OCI-LY3 (cell line): ENCODE measurements at regions not wholly inside any gene's neighbourhood (a gene's known extent, or its start where the extent isn't known, plus 50 kb on each side); places are given as distances from the start of the nearest gene placed in this dataset.

Source experiments
- H2AFZ ChIP-seq: fragments of 200-600, 300-600 bp; shearing (Covaris generic); 2 replicates; pipeline ENCODE4 v1.6.0; 2014; ENCODE audit warnings: antibody characterized with exemption, low read depth, low read length
- H3K27ac ChIP-seq: fragments of 200-600, 300-600 bp; sonication (generic); 2 replicates; pipeline ENCODE4 v1.5.1; 2014; ENCODE audit warnings: mild to moderate bottlenecking, low read length, moderate library complexity, mixed read lengths
- H3K27me3 ChIP-seq: fragments of 200-600, 300-600 bp; sonication (generic); 2 replicates; pipeline ENCODE4 v1.6.1; 2014; ENCODE audit warnings: low read depth, low read length, mixed read lengths
- H3K36me3 ChIP-seq: fragments of 200-600, 300-600 bp; sonication (generic); replicated peaks from 2 replicates; pipeline ENCODE3; 2014; ENCODE audit warnings: low read depth, low read length, mixed read lengths
- H3K4me1 ChIP-seq: fragments of 300-600, 200-600 bp; sonication (generic); 2 replicates; pipeline ENCODE4 v1.6.1; 2014; ENCODE audit warnings: low read length, mixed read lengths
- H3K4me2 ChIP-seq: fragments of 200-600, 300-600 bp; sonication (generic); 2 replicates; pipeline ENCODE4 v1.6.1; 2014; ENCODE audit warnings: low read length, mixed read lengths
- H3K4me3 ChIP-seq: fragments of 300-600, 200-600 bp; sonication (generic); 2 replicates; pipeline ENCODE4 v1.5.1; 2014; ENCODE audit warnings: antibody characterized with exemption, mild to moderate bottlenecking, low read length, moderate library complexity
- H3K79me2 ChIP-seq: fragments of 300-600, 200-600 bp; shearing (Covaris generic); 2 replicates; pipeline ENCODE4 v1.6.1; 2014; ENCODE audit warnings: mild to moderate bottlenecking, low read length, mixed read lengths
- H3K9ac ChIP-seq: fragments of 300-600, 200-600 bp; shearing (Covaris generic); 2 replicates; pipeline ENCODE4 v1.6.0; 2014; ENCODE audit warnings: mild to moderate bottlenecking, low read length, moderate library complexity
- H3K9me3 ChIP-seq: fragments of 200-600, 300-600 bp; shearing (Covaris generic); 2 replicates; pipeline ENCODE4 v1.6.1; 2014; ENCODE audit warnings: low read length, mixed read lengths; ENCODE audit not compliant: insufficient read depth
- H4K20me1 ChIP-seq: fragments of 200-600, 300-600 bp; sonication (generic); 2 replicates; pipeline ENCODE4 v1.6.1; 2016; ENCODE audit warnings: low read length, mixed read lengths; ENCODE audit not compliant: insufficient read depth
- EZH2phosphoT487 ChIP-seq: fragments of 200-600 bp; shearing (Covaris generic); IDR thresholded peaks from 2 replicates; pipeline ENCODE4 v1.6.1; 2018; ENCODE audit warnings: antibody characterized with exemption, mixed run types, low read depth
- TF ChIP-seq, protein P1 (sequence below): fragments of 200-600, 300-600 bp; sonication (generic); IDR thresholded peaks from 2 replicates; pipeline ENCODE4 v1.5.1; 2014; ENCODE audit warnings: antibody characterized with exemption, low read length, low read depth

DNA sequence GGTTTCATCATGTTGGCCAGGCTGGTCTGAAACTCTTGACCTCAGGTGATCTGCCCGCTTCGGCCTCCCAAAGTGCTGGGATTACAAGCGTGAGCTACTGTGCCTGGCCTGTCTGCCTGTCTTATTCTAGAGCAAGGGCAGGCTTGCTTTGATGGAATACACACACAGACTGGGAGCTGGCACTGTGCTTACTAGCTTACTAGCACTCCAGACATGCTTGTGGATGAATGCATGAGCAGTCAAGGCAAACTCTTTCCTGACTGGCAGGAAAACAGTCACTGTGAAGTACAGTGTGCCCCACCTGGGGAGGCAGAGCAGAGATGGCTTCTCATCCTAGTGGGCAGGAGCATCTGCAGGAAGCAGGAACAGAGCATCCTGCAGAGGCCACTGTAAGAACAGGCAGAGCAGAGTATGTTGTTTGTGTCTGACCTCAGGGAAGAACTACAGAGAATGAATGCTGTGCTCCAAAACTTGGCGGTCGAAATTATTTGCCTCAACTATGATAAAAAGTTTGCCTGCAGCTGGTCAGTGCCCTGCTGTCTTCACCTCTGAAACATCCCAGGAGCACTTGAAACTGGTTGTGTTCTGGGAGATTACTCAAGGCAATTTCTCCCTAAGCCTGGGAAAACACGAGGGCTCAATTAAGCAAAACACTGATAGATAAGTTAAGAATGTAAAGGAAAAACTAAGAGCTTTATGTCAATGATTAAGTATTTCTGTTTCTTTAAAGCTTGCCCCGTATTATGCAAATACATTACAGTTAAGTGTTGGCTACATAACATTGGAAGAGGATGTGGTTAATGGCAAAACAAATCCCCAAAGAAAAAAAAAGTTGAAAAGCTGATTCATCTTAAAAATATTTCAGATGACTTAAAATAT lies 102.4 kb downstream of the VAPA start:
- TF ChIP-seq, protein P1, sequence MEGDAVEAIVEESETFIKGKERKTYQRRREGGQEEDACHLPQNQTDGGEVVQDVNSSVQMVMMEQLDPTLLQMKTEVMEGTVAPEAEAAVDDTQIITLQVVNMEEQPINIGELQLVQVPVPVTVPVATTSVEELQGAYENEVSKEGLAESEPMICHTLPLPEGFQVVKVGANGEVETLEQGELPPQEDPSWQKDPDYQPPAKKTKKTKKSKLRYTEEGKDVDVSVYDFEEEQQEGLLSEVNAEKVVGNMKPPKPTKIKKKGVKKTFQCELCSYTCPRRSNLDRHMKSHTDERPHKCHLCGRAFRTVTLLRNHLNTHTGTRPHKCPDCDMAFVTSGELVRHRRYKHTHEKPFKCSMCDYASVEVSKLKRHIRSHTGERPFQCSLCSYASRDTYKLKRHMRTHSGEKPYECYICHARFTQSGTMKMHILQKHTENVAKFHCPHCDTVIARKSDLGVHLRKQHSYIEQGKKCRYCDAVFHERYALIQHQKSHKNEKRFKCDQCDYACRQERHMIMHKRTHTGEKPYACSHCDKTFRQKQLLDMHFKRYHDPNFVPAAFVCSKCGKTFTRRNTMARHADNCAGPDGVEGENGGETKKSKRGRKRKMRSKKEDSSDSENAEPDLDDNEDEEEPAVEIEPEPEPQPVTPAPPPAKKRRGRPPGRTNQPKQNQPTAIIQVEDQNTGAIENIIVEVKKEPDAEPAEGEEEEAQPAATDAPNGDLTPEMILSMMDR = peak; percentile 15; the same call in 1 of the 2 replicates
- TF ChIP-seq EZH2phosphoT487 = no peak
- Histone ChIP-seq H3K36me3 (no peaks in the 10 kb centered on the region), H3K27ac (no peak overlapping the region), H3K4me2 (no peak overlapping the region), H4K20me1 (no peaks in the 10 kb centered on the region), H3K27me3 (peaks cover 8% of the 10 kb centered on the region; the same call in 1 of the 2 replicates), H3K4me3 (no peak overlapping the region), H3K4me1 (peaks cover 6% of the 10 kb centered on the region; the same call in 1 of the 2 replicates), H2AFZ (no peak overlapping the region), H3K9me3 (no peaks in the 10 kb centered on the region), H3K79me2 (no peaks in the 10 kb centered on the region), H3K9ac (no peak overlapping the region)

DNA sequence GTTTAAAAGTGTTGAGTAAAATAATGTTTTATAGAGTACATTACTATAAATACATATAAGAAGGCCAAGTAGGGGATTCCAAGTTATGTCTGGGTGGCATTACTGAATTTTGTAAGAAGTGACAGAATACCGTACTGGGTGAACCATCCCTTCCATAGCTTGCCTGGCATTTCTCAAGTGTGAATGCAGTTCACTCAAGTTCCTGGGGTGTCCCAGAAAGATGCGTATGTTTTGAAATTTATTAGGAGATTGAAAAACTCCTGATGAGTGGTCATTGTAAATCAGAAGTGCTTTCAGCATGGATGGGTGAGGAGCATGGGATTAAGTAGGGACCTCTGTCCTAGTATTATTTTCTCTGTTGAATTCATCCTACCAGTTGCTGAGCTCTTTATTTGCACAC lies 103.2 kb downstream of the VAPA start:
- Histone ChIP-seq H3K4me1 (peaks cover 6% of the 10 kb centered on the region; the same call in 1 of the 2 replicates), H2AFZ (no peak overlapping the region), H4K20me1 (no peaks in the 10 kb centered on the region), H3K27ac (no peak overlapping the region), H3K4me3 (no peak overlapping the region), H3K79me2 (no peaks in the 10 kb centered on the region), H3K9me3 (no peaks in the 10 kb centered on the region), H3K36me3 (no peaks in the 10 kb centered on the region), H3K27me3 (peaks cover 8% of the 10 kb centered on the region; the same call in 1 of the 2 replicates), H3K9ac (no peak overlapping the region), H3K4me2 (no peak overlapping the region)
- no peak for TF ChIP-seq EZH2phosphoT487
- TF ChIP-seq, protein P1 = no peak

DNA sequence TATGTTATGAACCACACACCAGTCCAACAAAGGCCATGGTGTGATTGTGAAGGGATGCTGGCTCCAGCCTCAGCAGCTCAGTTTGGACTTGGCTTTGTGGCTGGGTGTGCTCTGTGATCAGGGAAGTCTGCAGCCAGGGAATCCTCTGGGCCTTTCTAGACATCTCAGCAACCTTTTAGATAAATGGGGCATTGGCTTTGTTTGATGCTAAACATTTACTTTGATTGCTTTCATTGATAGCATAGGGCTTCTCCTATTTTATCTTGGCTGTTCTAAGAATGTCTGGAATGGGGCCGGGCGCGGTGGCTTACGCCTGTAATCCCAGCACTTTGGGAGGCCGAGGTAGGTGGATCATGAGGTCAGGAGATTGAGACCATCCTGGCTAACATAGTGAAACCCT lies 104.5 kb downstream of the VAPA start:
- no peak overlapping the region for H3K27ac ChIP-seq
- H3K27me3 ChIP-seq = peaks cover 8% of the 10 kb centered on the region; the same call in 1 of the 2 replicates
- H3K79me2 ChIP-seq = no peaks in the 10 kb centered on the region
- no peak overlapping the region for H2AFZ ChIP-seq
- H3K9me3 ChIP-seq = no peaks in the 10 kb centered on the region
- H3K36me3 ChIP-seq = no peaks in the 10 kb centered on the region
- no peak overlapping the region for H3K4me2 ChIP-seq
- no peaks in the 10 kb centered on the region for H4K20me1 ChIP-seq
- TF ChIP-seq, protein P1 = no peak
- TF ChIP-seq EZH2phosphoT487 = no peak
- no peak overlapping the region for H3K4me3 ChIP-seq
- no peak overlapping the region for H3K9ac ChIP-seq
- peaks cover 6% of the 10 kb centered on the region; the same call in 1 of the 2 replicates for H3K4me1 ChIP-seq

DNA sequence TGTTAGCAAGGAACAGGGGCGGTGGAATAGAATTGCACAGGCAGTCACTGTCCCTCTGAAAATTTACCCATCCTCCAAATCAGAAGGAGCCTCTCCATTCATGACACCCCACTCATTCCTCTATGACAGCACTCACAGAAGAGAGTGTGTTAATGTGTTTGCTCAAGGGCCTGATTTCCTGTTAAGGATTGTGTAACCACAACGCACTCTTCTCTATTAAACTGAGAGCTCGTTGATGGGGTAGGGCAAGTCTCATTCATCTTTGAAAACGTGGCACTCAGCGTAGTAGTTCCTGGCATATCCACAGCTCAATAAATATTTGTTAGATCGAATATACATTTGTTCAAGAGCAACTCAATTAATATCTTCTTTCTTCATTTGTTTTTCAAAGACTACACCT lies 106.4 kb downstream of the VAPA start:
- no peaks in the 10 kb centered on the region for H4K20me1 ChIP-seq
- no peak overlapping the region for H3K4me2 ChIP-seq

More for the DNA sequence above, 106.4 kb downstream of the VAPA start:
- Histone ChIP-seq H2AFZ (no peak overlapping the region), H3K27me3 (peaks cover 8% of the 10 kb centered on the region; the same call in 1 of the 2 replicates), H3K4me3 (no peak overlapping the region), H3K9ac (no peak overlapping the region), H3K27ac (no peak overlapping the region), H3K36me3 (no peaks in the 10 kb centered on the region), H3K9me3 (no peaks in the 10 kb centered on the region), H3K79me2 (no peaks in the 10 kb centered on the region), H3K4me1 (peaks cover 6% of the 10 kb centered on the region; the same call in 1 of the 2 replicates)
- TF ChIP-seq, protein P1 = no peak
- no peak for TF ChIP-seq EZH2phosphoT487
